ENCODE measurements at regions not wholly inside any gene's neighbourhood (a gene's known extent, or its start where the extent isn't known, plus 50 kb on each side); places are given as distances from the start of the nearest gene placed in this dataset.

DNA sequence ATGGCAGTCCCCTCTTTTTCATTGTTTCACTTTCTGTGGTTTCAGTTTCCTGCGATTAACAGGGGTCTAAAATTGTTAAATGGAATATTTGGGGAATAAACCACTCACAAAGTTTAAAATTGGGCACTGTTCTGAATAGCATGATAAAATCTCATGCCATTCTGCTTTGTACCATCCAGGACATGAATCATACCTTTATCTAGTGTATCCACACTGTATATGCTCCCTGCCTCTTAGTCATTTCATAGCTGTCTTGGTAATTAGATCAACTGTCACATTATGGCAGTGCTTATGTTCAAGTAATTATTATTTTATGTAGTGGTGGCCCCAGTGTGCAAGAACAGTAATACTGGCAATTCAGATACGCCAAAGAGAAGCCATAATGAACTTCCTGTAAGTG, 734.5 kb downstream of the ZPLD1 start:
- H3K27me3 ChIP-seq (ENCODE audit: insufficient read depth, poor library complexity, severe bottlenecking): no peaks in the 10 kb centered on the region
- no peak for DNase-seq (ENCODE audit: low read depth in 1 of 2, low spot score in 1 of 2)
- H3K27ac ChIP-seq (replicated peaks): no peak overlapping the region
- H3K4me3 ChIP-seq (replicated peaks; ENCODE audit: insufficient read depth, low read length): no peak overlapping the region
- TF ChIP-seq, protein P1, sequence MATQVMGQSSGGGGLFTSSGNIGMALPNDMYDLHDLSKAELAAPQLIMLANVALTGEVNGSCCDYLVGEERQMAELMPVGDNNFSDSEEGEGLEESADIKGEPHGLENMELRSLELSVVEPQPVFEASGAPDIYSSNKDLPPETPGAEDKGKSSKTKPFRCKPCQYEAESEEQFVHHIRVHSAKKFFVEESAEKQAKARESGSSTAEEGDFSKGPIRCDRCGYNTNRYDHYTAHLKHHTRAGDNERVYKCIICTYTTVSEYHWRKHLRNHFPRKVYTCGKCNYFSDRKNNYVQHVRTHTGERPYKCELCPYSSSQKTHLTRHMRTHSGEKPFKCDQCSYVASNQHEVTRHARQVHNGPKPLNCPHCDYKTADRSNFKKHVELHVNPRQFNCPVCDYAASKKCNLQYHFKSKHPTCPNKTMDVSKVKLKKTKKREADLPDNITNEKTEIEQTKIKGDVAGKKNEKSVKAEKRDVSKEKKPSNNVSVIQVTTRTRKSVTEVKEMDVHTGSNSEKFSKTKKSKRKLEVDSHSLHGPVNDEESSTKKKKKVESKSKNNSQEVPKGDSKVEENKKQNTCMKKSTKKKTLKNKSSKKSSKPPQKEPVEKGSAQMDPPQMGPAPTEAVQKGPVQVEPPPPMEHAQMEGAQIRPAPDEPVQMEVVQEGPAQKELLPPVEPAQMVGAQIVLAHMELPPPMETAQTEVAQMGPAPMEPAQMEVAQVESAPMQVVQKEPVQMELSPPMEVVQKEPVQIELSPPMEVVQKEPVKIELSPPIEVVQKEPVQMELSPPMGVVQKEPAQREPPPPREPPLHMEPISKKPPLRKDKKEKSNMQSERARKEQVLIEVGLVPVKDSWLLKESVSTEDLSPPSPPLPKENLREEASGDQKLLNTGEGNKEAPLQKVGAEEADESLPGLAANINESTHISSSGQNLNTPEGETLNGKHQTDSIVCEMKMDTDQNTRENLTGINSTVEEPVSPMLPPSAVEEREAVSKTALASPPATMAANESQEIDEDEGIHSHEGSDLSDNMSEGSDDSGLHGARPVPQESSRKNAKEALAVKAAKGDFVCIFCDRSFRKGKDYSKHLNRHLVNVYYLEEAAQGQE (IDR thresholded peaks at IDR 0.05; ENCODE audit: insufficient replicate concordance, low read depth): no peak
- TF ChIP-seq POLR2AphosphoS5 (IDR thresholded peaks at IDR 0.05; ENCODE audit: low read depth) (no peak), SPI1 (IDR thresholded peaks at IDR 0.05; ENCODE audit: borderline replicate concordance, low read depth) (no peak), GABPA (IDR thresholded peaks at IDR 0.05; ENCODE audit: low read depth) (no peak)
- TF ChIP-seq, protein P2, sequence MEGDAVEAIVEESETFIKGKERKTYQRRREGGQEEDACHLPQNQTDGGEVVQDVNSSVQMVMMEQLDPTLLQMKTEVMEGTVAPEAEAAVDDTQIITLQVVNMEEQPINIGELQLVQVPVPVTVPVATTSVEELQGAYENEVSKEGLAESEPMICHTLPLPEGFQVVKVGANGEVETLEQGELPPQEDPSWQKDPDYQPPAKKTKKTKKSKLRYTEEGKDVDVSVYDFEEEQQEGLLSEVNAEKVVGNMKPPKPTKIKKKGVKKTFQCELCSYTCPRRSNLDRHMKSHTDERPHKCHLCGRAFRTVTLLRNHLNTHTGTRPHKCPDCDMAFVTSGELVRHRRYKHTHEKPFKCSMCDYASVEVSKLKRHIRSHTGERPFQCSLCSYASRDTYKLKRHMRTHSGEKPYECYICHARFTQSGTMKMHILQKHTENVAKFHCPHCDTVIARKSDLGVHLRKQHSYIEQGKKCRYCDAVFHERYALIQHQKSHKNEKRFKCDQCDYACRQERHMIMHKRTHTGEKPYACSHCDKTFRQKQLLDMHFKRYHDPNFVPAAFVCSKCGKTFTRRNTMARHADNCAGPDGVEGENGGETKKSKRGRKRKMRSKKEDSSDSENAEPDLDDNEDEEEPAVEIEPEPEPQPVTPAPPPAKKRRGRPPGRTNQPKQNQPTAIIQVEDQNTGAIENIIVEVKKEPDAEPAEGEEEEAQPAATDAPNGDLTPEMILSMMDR (IDR thresholded peaks at IDR 0.05; ENCODE audit: insufficient read depth, low read length): no peak

GRCh38 chr3:103170651-103171050, 735.8 kb downstream of the ZPLD1 start:
- DNase-seq (ENCODE audit: low read depth in 1 of 2, low spot score in 1 of 2): no peak
- Histone ChIP-seq H3K4me3 (replicated peaks; ENCODE audit: insufficient read depth, low read length) (no peak overlapping the region), H3K27me3 (ENCODE audit: insufficient read depth, poor library complexity, severe bottlenecking) (no peaks in the 10 kb centered on the region), H3K27ac (replicated peaks) (no peak overlapping the region)
- no peak for TF ChIP-seq SPI1 (IDR thresholded peaks at IDR 0.05; ENCODE audit: borderline replicate concordance, low read depth)
- no peak for TF ChIP-seq GABPA (IDR thresholded peaks at IDR 0.05; ENCODE audit: low read depth)
- TF ChIP-seq, protein P1 (IDR thresholded peaks at IDR 0.05; ENCODE audit: insufficient replicate concordance, low read depth): no peak
- TF ChIP-seq POLR2AphosphoS5 (IDR thresholded peaks at IDR 0.05; ENCODE audit: low read depth): no peak
- TF ChIP-seq, protein P2 (IDR thresholded peaks at IDR 0.05; ENCODE audit: insufficient read depth, low read length): no peak

GRCh38 chr3:103173940-103174339, 739.1 kb downstream of the ZPLD1 start:
- DNase-seq (ENCODE audit: low read depth in 1 of 2, low spot score in 1 of 2): no peak
- H3K27ac ChIP-seq (replicated peaks): no peak overlapping the region
- no peaks in the 10 kb centered on the region for H3K27me3 ChIP-seq (ENCODE audit: insufficient read depth, poor library complexity, severe bottlenecking)
- no peak overlapping the region for H3K4me3 ChIP-seq (replicated peaks; ENCODE audit: insufficient read depth, low read length)
- TF ChIP-seq GABPA (IDR thresholded peaks at IDR 0.05; ENCODE audit: low read depth): no peak
- no peak for TF ChIP-seq SPI1 (IDR thresholded peaks at IDR 0.05; ENCODE audit: borderline replicate concordance, low read depth)
- no peak for TF ChIP-seq POLR2AphosphoS5 (IDR thresholded peaks at IDR 0.05; ENCODE audit: low read depth)
- TF ChIP-seq, protein P1 (IDR thresholded peaks at IDR 0.05; ENCODE audit: insufficient replicate concordance, low read depth): no peak
- TF ChIP-seq, protein P2 (IDR thresholded peaks at IDR 0.05; ENCODE audit: insufficient read depth, low read length): no peak

Measured in HL-60 (cell line).